ENCODE measurements at regions not wholly inside any gene's neighbourhood (a gene's known extent, or its start where the extent isn't known, plus 50 kb on each side); places are given as distances from the start of the nearest gene placed in this dataset.

GRCh38 chr1:30588311-30589073 lies 134.9 kb downstream of the MATN1 start:
- H3K36me3 ChIP-seq (replicated peaks), result no peaks in the 10 kb centered on the region
- no peak for DNase-seq

GRCh38 chr1:30586671-30587070 lies 136.7 kb downstream of the MATN1 start:
- DNase-seq, result no peak
- no peaks in the 10 kb centered on the region for H3K36me3 ChIP-seq (replicated peaks)
- no peaks in the 10 kb centered on the region for H3K27me3 ChIP-seq (replicated peaks)
- H3K4me3 ChIP-seq (ENCODE audit: low read depth, low read length), result no peak overlapping the region
- H3K27ac ChIP-seq, result no peak overlapping the region
- no peak for TF ChIP-seq CTCF (IDR thresholded peaks at IDR 0.05; ENCODE audit: low read depth, low read length, missing control alignments)
- in situ Hi-C loops (cut with HindIII; ENCODE audit: low pct_ligation_motif_present, low sequenced_read_pairs), result no loop called here

More at GRCh38 chr1:30588311-30589073, 134.9 kb downstream of the MATN1 start:
- Histone ChIP-seq H3K27ac (no peak overlapping the region), H3K4me3 (ENCODE audit: low read depth, low read length) (no peak overlapping the region), H3K27me3 (replicated peaks) (no peaks in the 10 kb centered on the region)
- no peak for TF ChIP-seq CTCF (IDR thresholded peaks at IDR 0.05; ENCODE audit: low read depth, low read length, missing control alignments)
- in situ Hi-C loops (cut with HindIII; ENCODE audit: low pct_ligation_motif_present, low sequenced_read_pairs), result no loop called here

GRCh38 chr1:30579580-30579979 lies 143.8 kb downstream of the MATN1 start:
- no peaks in the 10 kb centered on the region for H3K36me3 ChIP-seq (replicated peaks)
- in situ Hi-C loops (cut with HindIII; ENCODE audit: low pct_ligation_motif_present, low sequenced_read_pairs), result no loop called here
- H3K4me3 ChIP-seq (ENCODE audit: low read depth, low read length), result no peak overlapping the region
- no peak overlapping the region for H3K27ac ChIP-seq
- DNase-seq, result no peak
- no peaks in the 10 kb centered on the region for H3K27me3 ChIP-seq (replicated peaks)
- no peak for TF ChIP-seq CTCF (IDR thresholded peaks at IDR 0.05; ENCODE audit: low read depth, low read length, missing control alignments)

- TF ChIP-seq CTCF (IDR thresholded peaks at IDR 0.05; ENCODE audit: low read depth, low read length, missing control alignments), result no peak
- no peak overlapping the region for H3K4me3 ChIP-seq (ENCODE audit: low read depth, low read length)
- no peak for DNase-seq
- in situ Hi-C loops (cut with HindIII; ENCODE audit: low pct_ligation_motif_present, low sequenced_read_pairs), result no loop called here
- H3K27me3 ChIP-seq (replicated peaks), result no peaks in the 10 kb centered on the region
- H3K36me3 ChIP-seq (replicated peaks), result no peaks in the 10 kb centered on the region
- H3K27ac ChIP-seq, result no peak overlapping the region
These were observed 148.3 kb downstream of the MATN1 start for GRCh38 chr1:30575066-30575465.

GRCh38 chr1:30572192-30572591 lies 151.2 kb downstream of the MATN1 start:
- in situ Hi-C loops (cut with HindIII; ENCODE audit: low pct_ligation_motif_present, low sequenced_read_pairs), result no loop called here
- no peak overlapping the region for H3K27ac ChIP-seq

More at GRCh38 chr1:30572192-30572591, 151.2 kb downstream of the MATN1 start:
- no peaks in the 10 kb centered on the region for H3K27me3 ChIP-seq (replicated peaks)
- no peak for TF ChIP-seq CTCF (IDR thresholded peaks at IDR 0.05; ENCODE audit: low read depth, low read length, missing control alignments)
- DNase-seq, result no peak
- H3K4me3 ChIP-seq (ENCODE audit: low read depth, low read length), result no peak overlapping the region
- H3K36me3 ChIP-seq (replicated peaks), result no peaks in the 10 kb centered on the region
